Mesenchymal stem cell (in vitro differentiated cells and primary cell): ENCODE measurements at regions not wholly inside any gene's neighbourhood (a gene's known extent, or its start where the extent isn't known, plus 50 kb on each side); places are given as distances from the start of the nearest gene placed in this dataset.

Experiments used
- DNase-seq: peaks from one replicate; pipeline ENCODE4 v3.0.0-alpha.2; 2013
- H2AFZ ChIP-seq: one replicate; pipeline ENCODE4 v1.6.1; 2013; ENCODE audit warnings: low read depth, mild to moderate bottlenecking, control low read depth, inconsistent platforms, low read length, moderate library complexity
- H2AK5ac ChIP-seq: 2 replicates; pipeline ENCODE4 v1.6.1; 2013; ENCODE audit warnings: low read length, moderate library complexity, mild to moderate bottlenecking, inconsistent platforms; ENCODE audit not compliant: severe bottlenecking
- H2BK120ac ChIP-seq: one replicate; pipeline ENCODE4 v1.6.1; 2013; ENCODE audit warnings: low read depth, mild to moderate bottlenecking, inconsistent platforms, low read length, moderate library complexity
- H2BK12ac ChIP-seq, 2 experiments: one replicate each; pipeline ENCODE4 v1.6.1; 2013; ENCODE audit warnings: inconsistent platforms in 2 of 2, low read length in 2 of 2, mild to moderate bottlenecking in 2 of 2, moderate library complexity in 2 of 2, control low read depth in 1 of 2
- H2BK15ac ChIP-seq: one replicate; pipeline ENCODE4 v1.6.1; 2013; ENCODE audit warnings: mild to moderate bottlenecking, low read depth, inconsistent platforms; ENCODE audit not compliant: poor library complexity, severe bottlenecking
- H2BK5ac ChIP-seq: 2 replicates; pipeline ENCODE4 v1.6.1; 2013; ENCODE audit warnings: low read depth, mild to moderate bottlenecking, low read length, control low read depth, inconsistent platforms; ENCODE audit not compliant: poor library complexity, severe bottlenecking
- H3K14ac ChIP-seq, 2 experiments: one replicate each; pipeline ENCODE4 v1.6.1; 2013; ENCODE audit warnings: inconsistent platforms in 2 of 2, low read length in 2 of 2, control low read depth in 1 of 2, mild to moderate bottlenecking in 1 of 2, moderate library complexity in 1 of 2
- H3K18ac ChIP-seq, 2 experiments: one replicate each; pipeline ENCODE4 v1.6.1; 2013; ENCODE audit warnings: inconsistent platforms in 2 of 2, low read length in 2 of 2, control low read depth in 1 of 2, low read depth in 1 of 2, mild to moderate bottlenecking in 1 of 2
- H3K23ac ChIP-seq, 2 experiments: one replicate each; pipeline ENCODE4 v1.6.1; 2013; ENCODE audit warnings: inconsistent platforms in 2 of 2, low read length in 2 of 2, mild to moderate bottlenecking in 2 of 2, moderate library complexity in 2 of 2, control low read depth in 1 of 2
- H3K27ac ChIP-seq: 2 replicates; pipeline ENCODE4 v1.5.1; 2013; ENCODE audit warnings: mild to moderate bottlenecking, moderate library complexity, low read length, control low read depth, inconsistent platforms; ENCODE audit not compliant: poor library complexity, severe bottlenecking
- H3K27me3 ChIP-seq, 2 experiments: 2 replicates each; pipeline versions ENCODE4 v1.6.1 to v1.7.0; 2013; ENCODE audit warnings: low read length in 2 of 2, mild to moderate bottlenecking in 2 of 2, moderate library complexity in 2 of 2, control low read depth in 1 of 2, inconsistent platforms in 1 of 2; ENCODE audit not compliant: control insufficient read depth in 1 of 2, insufficient read depth in 1 of 2
- H3K36me3 ChIP-seq, 2 experiments: 2 replicates each; pipeline versions ENCODE4 v1.6.1 to v1.7.0; 2013; ENCODE audit warnings: low read length in 2 of 2, control low read depth in 1 of 2, inconsistent platforms in 1 of 2, low read depth in 1 of 2, mild to moderate bottlenecking in 1 of 2; ENCODE audit not compliant: insufficient read depth in 2 of 2, control insufficient read depth in 1 of 2
- H3K4ac ChIP-seq, 2 experiments: one replicate each; pipeline ENCODE4 v1.6.1; 2013; ENCODE audit warnings: inconsistent platforms in 2 of 2, low read length in 2 of 2, mild to moderate bottlenecking in 2 of 2, moderate library complexity in 2 of 2, control low read depth in 1 of 2, low read depth in 1 of 2
- H3K4me1 ChIP-seq: 2 replicates; pipeline ENCODE4 v1.6.1; 2013; ENCODE audit warnings: low read depth, low read length, control low read depth; ENCODE audit not compliant: control insufficient read depth, insufficient read depth
- H3K4me2 ChIP-seq: 2 replicates; pipeline ENCODE4 v1.6.1; 2013; ENCODE audit warnings: low read length, mild to moderate bottlenecking, inconsistent platforms; ENCODE audit not compliant: poor library complexity, severe bottlenecking
- H3K4me3 ChIP-seq, 2 experiments: 2 replicates each; pipeline versions ENCODE4 v1.5.1 to v1.7.0; 2013; ENCODE audit warnings: low read length in 2 of 2, mild to moderate bottlenecking in 2 of 2, control low read depth in 1 of 2, low read depth in 1 of 2; ENCODE audit not compliant: insufficient read depth in 1 of 2
- H3K79me1 ChIP-seq: replicated peaks from 2 replicates; pipeline ENCODE4 v1.6.1; 2013; ENCODE audit warnings: mild to moderate bottlenecking, control low read depth, low read length, inconsistent platforms; ENCODE audit not compliant: poor library complexity, severe bottlenecking
- H3K9ac ChIP-seq: 2 replicates; pipeline ENCODE4 v1.7.0; 2013; ENCODE audit warnings: mild to moderate bottlenecking, low read length, moderate library complexity
- H3K9me3 ChIP-seq: 2 replicates; pipeline ENCODE4 v1.7.0; 2013; ENCODE audit warnings: mild to moderate bottlenecking, low read length; ENCODE audit not compliant: control insufficient read depth
- H4K8ac ChIP-seq: one replicate; pipeline ENCODE4 v1.6.1; 2013; ENCODE audit warnings: inconsistent platforms, mild to moderate bottlenecking, low read length, moderate library complexity
- H4K91ac ChIP-seq: one replicate; pipeline ENCODE4 v1.6.1; 2013; ENCODE audit warnings: mild to moderate bottlenecking, low read length, inconsistent platforms
- WGBS: methylation state at CpG from one replicate; pipeline ENCODE4 v1.1.7; 2013; ENCODE audit warnings: mixed read lengths; 5-methylcytosine and 5-hydroxymethylcytosine counted together

GRCh38 chr4:67207941-67208441 is 337.3 kb downstream of the CENPC start:
- no peak overlapping the region for H3K23ac ChIP-seq
- no peaks in the 10 kb centered on the region for H3K79me1 ChIP-seq
- no peak overlapping the region for H2BK15ac ChIP-seq
- DNase-seq = no peak
- H3K4ac ChIP-seq = no peak overlapping the region
- no peak overlapping the region for H3K4me3 ChIP-seq
- no peak overlapping the region for H3K27ac ChIP-seq
- no peaks in the 10 kb centered on the region for H3K27me3 ChIP-seq
- no peak overlapping the region for H4K8ac ChIP-seq
- no peak overlapping the region for H2BK120ac ChIP-seq
- H3K36me3 ChIP-seq = no peaks in the 10 kb centered on the region
- no peak overlapping the region for H4K91ac ChIP-seq
- no peak overlapping the region for H2BK5ac ChIP-seq
- WGBS = 80% methylated on average over 2 of the region's 5 CpGs
- no peak overlapping the region for H2AK5ac ChIP-seq
- no peak overlapping the region for H3K14ac ChIP-seq
- H3K18ac ChIP-seq = no peak overlapping the region
- no peak overlapping the region for H2BK12ac ChIP-seq
- no peak overlapping the region for H2AFZ ChIP-seq
- peaks cover 2% of the 10 kb centered on the region for H3K4me1 ChIP-seq
- no peak overlapping the region for H3K9ac ChIP-seq
- no peak overlapping the region for H3K4me2 ChIP-seq
- no peaks in the 10 kb centered on the region for H3K9me3 ChIP-seq

GRCh38 chr4:67204441-67204840 is 340.9 kb downstream of the CENPC start:
- H2BK5ac ChIP-seq = no peak overlapping the region
- peaks cover 2% of the 10 kb centered on the region for H3K4me1 ChIP-seq
- no peaks in the 10 kb centered on the region for H3K36me3 ChIP-seq
- H3K14ac ChIP-seq = no peak overlapping the region
- H3K9ac ChIP-seq = no peak overlapping the region
- H2BK12ac ChIP-seq = no peak overlapping the region
- H3K18ac ChIP-seq = no peak overlapping the region
- H3K79me1 ChIP-seq = no peaks in the 10 kb centered on the region
- H3K23ac ChIP-seq = no peak overlapping the region
- no peak overlapping the region for H3K4me3 ChIP-seq
- no peak for DNase-seq
- H3K27me3 ChIP-seq = no peaks in the 10 kb centered on the region
- H2AFZ ChIP-seq = no peak overlapping the region
- no peak overlapping the region for H3K27ac ChIP-seq
- no peak overlapping the region for H3K4ac ChIP-seq
- H4K91ac ChIP-seq = no peak overlapping the region
- no peak overlapping the region for H2BK120ac ChIP-seq
- H2BK15ac ChIP-seq = no peak overlapping the region
- H4K8ac ChIP-seq = no peak overlapping the region
- H3K4me2 ChIP-seq = no peak overlapping the region
- no peak overlapping the region for H2AK5ac ChIP-seq
- no peaks in the 10 kb centered on the region for H3K9me3 ChIP-seq

GRCh38 chr4:67201334-67201733 is 344.0 kb downstream of the CENPC start:
- Histone ChIP-seq H3K18ac (no peak overlapping the region), H3K4ac (no peak overlapping the region), H3K79me1 (no peaks in the 10 kb centered on the region), H3K27me3 (no peaks in the 10 kb centered on the region), H2AFZ (no peak overlapping the region), H2BK12ac (no peak overlapping the region), H4K91ac (no peak overlapping the region), H2AK5ac (no peak overlapping the region), H3K4me3 (no peak overlapping the region), H3K4me2 (no peak overlapping the region), H3K36me3 (no peaks in the 10 kb centered on the region), H3K9me3 (no peaks in the 10 kb centered on the region), H3K27ac (no peak overlapping the region), H4K8ac (no peak overlapping the region), H2BK5ac (no peak overlapping the region), H3K9ac (no peak overlapping the region), H3K23ac (no peak overlapping the region), H2BK120ac (no peak overlapping the region), H3K14ac (no peak overlapping the region), H2BK15ac (no peak overlapping the region), H3K4me1 (peaks cover 2% of the 10 kb centered on the region)
- DNase-seq = no peak
- 52% methylated on average over 2 of the region's 3 CpGs for WGBS

GRCh38 chr4:67198727-67199126 is 346.6 kb downstream of the CENPC start:
- Histone ChIP-seq H2AK5ac (no peak overlapping the region), H2BK12ac (no peak overlapping the region), H3K4me1 (no peaks in the 10 kb centered on the region), H3K18ac (no peak overlapping the region), H2BK15ac (no peak overlapping the region), H2BK120ac (no peak overlapping the region), H3K79me1 (no peaks in the 10 kb centered on the region), H4K91ac (no peak overlapping the region), H3K27ac (no peak overlapping the region), H3K9ac (no peak overlapping the region), H3K36me3 (no peaks in the 10 kb centered on the region), H3K9me3 (no peaks in the 10 kb centered on the region), H3K4me3 (no peak overlapping the region), H3K14ac (no peak overlapping the region), H2AFZ (no peak overlapping the region), H3K27me3 (no peaks in the 10 kb centered on the region), H2BK5ac (no peak overlapping the region), H3K4me2 (no peak overlapping the region), H3K4ac (no peak overlapping the region), H3K23ac (no peak overlapping the region), H4K8ac (no peak overlapping the region)
- peak; percentile 57 for DNase-seq
- WGBS = 0% methylated on average over 2 of the region's 2 CpGs
